NCI-H1436 (cell line): ENCODE measurements at regions not wholly inside any gene's neighbourhood (a gene's known extent, or its start where the extent isn't known, plus 50 kb on each side); places are given as distances from the start of the nearest gene placed in this dataset.
"Not testable (repeated sequence)": the region's sequence is repeated elsewhere in the genome, so short reads cannot be mapped to it uniquely, and the experiment has no call there.

Experiments used
- DNase-seq: peaks from one replicate; lab custom pipeline; 2025; lab: John Stamatoyannopoulos, UW

GRCh38 chr6:26267083-26267589 lies 97.9 kb upstream of the BTN3A2 start:
- no peak for DNase-seq

GRCh38 chr6:26268659-26269402 lies 96.2 kb upstream of the BTN3A2 start:
- no peak for DNase-seq

DNA sequence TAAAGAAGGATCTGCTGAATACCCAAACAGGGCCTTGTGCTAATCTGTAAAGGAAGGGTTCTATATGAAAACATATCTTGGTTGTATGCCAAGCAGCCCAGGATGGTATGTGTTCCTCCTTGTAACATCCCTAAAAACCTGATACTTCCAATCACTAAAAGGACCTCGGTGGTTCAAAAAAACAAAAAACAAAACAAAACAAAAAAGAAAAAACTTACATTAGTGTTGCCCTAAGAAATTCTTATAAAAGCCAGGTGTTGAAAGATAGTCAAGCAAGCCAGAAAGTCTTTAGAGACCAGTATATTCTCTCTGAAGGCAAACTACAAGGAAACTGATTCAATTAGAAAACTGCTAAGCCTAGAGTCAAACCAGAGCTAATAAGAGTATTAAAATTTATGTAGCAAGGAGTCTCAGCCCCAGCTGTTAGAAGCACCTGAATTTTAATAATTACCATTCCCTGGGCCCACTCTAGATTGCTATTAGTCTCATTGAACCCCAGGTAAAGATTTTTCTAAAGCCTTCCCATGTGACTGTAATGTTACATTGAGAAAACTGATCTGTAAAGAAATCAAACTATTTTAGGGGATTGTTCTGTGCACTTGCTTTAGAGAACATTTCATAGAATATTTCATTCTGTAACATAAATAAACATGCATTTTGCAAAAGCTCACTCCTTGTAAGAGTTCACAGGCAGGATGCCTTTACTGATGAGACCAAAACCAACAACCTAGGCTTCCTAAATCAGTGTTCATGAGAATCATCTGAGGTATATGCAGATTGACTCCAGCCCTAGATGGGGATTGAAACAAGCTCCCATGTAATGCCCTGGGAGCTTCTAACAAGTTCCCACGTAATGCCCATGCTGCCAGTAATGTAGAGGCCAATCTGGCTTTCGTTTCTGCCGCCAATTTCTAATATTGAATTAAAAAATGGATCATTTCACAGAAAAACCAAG lies 95.2 kb upstream of the BTN3A2 start:
- DNase-seq: no peak

- no peak for DNase-seq
These were observed 94.5 kb upstream of the BTN3A2 start for GRCh38 chr6:26270486-26270861.

GRCh38 chr6:26270903-26271667 lies 93.9 kb upstream of the BTN3A2 start:
- peak; percentile 90 for DNase-seq

GRCh38 chr6:26271668-26272024 lies 93.4 kb upstream of the BTN3A2 start:
- no peak for DNase-seq

- no peak for DNase-seq
These were observed 92.8 kb upstream of the BTN3A2 start for GRCh38 chr6:26272171-26272637.

DNA sequence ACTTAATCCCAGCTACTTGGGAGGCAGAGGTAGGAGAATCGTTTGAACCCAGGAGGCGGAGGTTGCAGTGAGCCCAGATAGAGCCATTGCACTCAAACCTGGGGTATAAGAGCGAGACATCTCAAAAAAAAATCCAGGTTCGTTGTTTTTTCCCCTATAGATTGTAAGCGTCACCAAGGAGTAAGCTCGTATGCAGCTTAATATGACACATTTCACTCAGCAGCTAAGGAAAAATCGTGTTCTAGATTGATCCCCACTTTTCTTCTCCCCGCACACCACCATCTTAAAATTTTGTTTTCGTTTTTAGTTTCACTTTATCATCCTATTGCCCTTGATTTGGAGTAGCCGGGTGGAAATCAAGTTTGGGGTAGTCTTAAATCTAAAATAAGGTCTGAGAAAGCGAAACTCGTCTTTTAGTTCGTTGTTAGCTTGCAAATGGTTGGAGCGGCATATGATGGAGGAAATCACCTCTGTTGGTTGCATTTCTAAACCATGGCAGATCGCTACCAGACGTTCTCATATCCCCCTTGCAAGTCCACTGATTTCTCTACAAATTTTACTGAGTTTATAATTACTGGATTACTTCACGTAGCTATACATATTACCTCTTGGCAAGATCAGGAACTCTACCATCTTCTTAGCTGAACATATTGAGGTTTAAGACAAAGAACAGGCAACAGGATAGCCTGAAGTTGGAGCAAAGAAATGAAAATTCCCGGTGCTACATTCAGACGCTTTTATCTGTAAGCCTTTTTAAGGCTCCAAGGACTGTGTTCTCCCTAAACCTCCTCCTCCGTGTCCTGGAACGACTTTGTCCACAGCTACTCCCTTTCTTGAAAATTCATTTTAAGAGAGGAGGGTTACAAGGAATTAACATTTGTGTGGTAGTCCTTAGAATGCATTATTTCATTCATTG lies 91.1 kb upstream of the BTN3A2 start:
- DNase-seq: no peak

GRCh38 chr6:26275663-26276062 lies 89.3 kb upstream of the BTN3A2 start:
- no peak for DNase-seq

DNA sequence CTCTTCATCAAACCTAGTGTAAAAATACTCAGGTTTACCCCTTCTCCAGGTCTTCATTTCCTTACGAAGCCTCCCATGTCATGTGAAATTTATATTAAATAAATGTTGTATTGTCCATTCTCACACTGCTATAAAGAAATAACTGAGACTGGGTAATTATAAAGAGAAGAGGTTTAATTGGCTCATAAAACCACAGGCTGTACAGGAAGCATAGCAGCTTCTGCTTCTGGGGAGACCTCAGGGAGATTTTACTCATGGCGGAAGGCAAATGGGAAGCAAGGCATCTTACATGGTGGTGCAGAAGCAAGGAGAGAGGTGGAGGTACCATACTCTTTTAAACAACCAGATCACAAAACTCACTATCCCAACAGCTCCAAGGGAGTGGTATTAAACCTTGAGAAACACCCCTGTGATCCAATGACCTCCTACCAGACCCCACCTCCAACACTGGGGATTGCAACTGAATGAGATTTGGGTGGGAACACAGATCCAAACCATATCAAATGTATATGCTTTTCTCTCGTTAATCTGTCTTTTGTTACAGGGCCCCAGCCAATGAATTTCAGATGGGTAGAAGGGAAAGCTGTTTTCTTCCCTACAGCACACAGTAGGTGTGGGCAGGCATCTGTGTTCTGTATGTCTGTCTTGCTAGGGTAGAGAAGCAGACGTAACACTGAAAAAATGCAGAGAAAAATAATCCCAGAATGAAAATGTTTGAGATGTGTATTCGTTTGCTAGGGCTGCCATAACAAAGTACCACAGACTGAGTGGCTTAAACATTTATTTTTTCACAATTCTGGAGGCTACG lies 88.0 kb upstream of the BTN3A2 start:
- DNase-seq: no peak

DNA sequence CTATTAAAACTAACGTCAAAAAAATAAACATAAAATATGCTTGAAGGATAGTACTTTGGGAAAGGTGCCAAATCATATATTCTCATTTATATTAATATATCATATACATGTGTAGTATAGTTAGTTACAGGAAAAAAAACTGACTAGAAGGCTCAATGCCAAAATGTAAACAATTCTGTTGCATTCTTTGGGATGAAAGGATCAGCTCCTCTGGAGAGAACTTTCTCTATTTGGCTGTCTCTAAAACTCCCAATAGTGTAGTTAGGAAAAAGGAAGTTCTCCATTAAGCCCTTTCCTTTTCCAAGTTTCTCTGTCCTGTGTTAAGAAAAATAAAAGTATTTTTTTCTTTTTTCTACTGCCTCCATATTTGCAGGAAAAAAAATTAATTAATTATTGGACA lies 86.5 kb upstream of the BTN3A2 start:
- no peak for DNase-seq

DNA sequence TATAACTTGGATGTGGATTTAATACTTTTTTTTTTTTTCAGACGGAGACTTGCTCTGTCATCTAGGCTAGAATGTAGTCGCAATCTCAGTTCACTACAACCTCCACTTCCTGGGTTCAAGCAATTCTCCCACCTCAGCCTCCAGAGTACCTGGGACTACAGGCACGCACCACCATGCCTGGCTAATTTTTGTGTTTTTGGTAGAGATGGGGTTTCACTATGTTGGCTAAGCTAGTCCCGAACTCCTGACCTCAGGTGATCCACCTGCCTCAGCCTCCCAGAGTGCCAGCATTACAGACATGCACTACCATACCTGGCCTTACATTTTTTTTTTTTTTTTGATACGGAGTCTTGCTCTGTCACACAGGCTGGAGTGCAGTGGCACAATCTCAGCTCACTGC lies 85.6 kb upstream of the BTN3A2 start:
- not testable (repeated sequence) for DNase-seq

DNA sequence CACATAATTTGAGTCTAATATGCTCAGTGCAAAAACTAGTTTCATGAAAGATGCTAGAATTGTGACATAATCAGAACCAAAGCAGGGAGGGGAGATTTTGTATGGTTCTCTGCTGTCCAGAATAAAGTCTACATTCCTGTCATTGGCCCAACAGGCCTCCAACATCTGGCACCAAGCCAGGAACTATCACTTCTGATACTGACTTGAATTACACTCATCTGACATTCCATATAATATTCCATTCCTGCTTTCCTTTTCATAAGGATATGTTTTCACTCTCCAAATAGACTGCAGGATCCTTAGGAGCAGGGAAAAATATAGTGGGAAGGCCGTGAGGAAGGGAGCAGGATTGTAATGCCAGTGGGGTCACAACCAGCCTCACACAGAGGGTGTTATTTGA lies 84.6 kb upstream of the BTN3A2 start:
- no peak for DNase-seq

GRCh38 chr6:26284537-26285142 lies 80.4 kb upstream of the BTN3A2 start:
- DNase-seq: peak; percentile 36

GRCh38 chr6:26285143-26286134 lies 79.6 kb upstream of the BTN3A2 start:
- peak; percentile 96 for DNase-seq

DNA sequence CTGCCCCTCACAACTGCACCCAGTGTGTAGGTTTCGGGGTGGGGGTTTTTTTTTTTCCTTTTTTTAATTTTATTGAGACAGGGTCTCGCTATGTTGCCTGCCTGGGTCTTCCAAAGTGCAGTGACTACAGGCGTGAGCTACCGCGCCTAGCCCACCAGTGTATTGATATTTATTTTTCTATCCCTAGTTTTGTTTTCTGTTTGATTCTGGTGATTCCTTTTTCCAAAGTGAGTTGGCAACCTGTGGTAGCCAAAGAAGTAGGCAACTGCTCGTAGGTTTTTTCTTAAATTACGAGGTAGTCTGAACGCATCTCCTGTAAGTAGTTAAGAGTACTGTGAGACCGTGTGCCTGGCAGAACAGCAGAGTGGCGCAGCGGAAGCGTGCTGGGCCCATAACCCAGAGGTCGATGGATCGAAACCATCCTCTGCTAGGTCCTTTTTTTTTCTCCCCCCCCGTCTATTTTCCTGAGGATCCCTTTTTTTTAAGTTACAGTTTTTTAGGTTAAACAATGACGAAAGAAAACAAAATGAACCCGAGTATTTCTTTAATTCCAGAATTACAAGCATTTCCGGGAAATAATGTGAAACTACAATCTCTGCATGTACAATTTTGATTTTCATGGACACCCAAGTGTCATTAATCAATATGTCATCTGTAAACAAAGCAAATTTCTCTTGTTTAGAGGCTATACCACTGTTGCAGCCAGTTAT lies 78.7 kb upstream of the BTN3A2 start:
- DNase-seq: peak; percentile 32

DNA sequence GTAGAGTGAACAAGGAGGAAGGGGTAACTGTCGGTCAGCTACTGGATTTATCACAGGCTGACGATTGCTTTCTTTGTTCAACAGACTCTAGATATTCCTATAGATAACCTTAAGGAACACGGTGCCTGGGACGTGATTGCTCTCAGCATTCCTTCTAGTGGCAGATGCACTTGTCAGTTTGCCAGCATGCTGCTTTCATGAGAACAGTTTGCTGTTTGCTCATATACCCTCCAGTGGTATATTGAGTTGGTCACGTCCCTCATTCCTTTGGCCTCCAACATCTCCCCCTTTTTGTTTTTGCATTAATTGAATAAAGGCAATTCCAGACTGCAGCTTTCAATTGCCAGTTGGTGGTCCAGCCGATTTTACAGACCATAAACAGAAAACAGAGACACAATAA lies 76.8 kb upstream of the BTN3A2 start:
- no peak for DNase-seq

DNA sequence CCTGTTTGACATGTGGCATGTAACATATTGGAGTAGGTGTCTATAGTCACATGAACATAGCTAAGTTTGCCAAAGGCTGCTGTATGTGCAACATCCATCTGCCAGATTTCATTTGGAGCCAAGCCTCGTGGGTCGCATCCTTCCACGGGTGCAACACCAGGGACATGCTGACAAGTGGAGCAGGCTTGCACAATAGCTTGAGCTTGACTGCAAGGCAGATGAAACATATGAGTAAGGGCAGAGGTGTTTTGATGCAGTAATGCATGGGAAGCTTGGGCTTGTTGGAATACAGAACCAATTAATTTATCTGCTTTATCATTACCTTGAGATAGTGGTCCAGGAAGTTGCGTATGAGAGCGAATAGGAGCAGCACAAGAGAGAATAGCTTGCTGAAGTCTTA lies 74.1 kb upstream of the BTN3A2 start:
- DNase-seq: no peak
